Stimulated activated CD8-positive, alpha-beta memory T cell treated with anti-CD3 and anti-CD28 coated beads, Interleukin-4, amount 100 ng/mL, for 4 hours (primary cell): ENCODE measurements at regions not wholly inside any gene's neighbourhood (a gene's known extent, or its start where the extent isn't known, plus 50 kb on each side); places are given as distances from the start of the nearest gene placed in this dataset.

ENCODE experiments used
- DNase-seq, 2 donors: peaks; one replicate each; pipeline ENCODE4 v3.0.0-alpha.2; 2020; ENCODE audit warnings: low read depth in 2 of 2, low spot score in 1 of 2

GRCh38 chr10:3631291-3631690 is 153.7 kb downstream of the KLF6 start:
- no peak for DNase-seq

GRCh38 chr10:3625959-3626751 is 158.9 kb downstream of the KLF6 start:
- no peak for DNase-seq

DNA sequence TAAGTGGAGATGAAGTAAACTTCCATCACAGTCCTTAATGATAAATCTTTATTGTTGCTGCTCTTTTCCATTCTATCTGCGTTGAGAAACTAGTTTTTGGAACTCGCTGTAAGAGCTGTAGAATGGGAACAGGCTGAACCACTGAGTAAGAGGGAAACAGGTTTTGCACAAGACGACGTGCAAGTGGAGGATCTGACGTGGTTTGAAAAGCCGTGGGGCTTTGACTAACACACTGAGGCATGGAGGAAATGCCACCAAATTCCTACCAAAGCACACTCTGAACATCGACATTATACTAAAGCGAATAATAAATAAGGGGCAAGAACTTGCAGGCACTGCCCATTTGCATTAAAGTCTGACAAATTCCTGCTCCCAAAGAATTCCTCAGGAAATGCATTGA is 160.6 kb downstream of the KLF6 start:
- no peak for DNase-seq

GRCh38 chr10:3623746-3624145 is 161.3 kb downstream of the KLF6 start:
- no peak for DNase-seq

DNA sequence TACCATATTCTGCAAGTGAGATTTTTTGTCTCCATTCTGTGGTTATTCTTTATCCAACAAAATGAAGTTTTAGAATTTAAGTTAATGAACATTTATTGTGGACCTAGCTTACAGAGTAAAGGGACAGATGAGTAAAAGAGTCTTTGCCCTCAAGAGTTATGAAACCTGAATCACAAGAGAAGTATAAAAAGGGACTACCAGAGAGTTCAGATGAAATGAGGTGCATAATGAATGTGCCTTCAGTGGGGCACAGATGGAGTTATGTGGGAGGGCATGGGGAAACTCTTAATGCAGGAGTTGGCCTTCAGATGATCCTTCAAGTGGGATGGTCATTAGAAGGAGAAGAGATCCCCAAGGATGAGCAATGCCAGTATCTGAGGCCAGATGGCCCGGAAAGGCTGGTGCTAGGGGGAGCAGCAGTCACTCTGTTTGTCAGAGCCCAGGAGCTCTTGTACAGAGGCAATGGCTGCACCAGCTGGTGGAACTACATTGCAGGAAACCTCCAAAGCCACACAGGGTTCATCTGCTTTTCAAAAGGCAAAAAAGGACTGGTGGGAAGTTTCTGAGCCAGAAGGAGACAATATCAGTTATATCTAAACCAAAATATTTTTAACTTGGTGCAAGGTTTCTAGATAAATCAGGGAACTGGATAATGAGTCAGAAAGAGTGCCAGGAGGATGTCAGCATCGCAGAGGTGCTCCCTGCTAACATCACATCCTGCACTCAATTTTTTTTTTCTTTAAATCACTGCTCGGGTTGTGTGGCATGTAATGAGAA is 162.0 kb downstream of the KLF6 start:
- DNase-seq, result no peak

- DNase-seq, result no peak
These were observed 162.6 kb downstream of the KLF6 start for GRCh38 chr10:3622427-3622826.

- DNase-seq, result no peak
These were observed 164.2 kb downstream of the KLF6 start for GRCh38 chr10:3620818-3621217.

DNA sequence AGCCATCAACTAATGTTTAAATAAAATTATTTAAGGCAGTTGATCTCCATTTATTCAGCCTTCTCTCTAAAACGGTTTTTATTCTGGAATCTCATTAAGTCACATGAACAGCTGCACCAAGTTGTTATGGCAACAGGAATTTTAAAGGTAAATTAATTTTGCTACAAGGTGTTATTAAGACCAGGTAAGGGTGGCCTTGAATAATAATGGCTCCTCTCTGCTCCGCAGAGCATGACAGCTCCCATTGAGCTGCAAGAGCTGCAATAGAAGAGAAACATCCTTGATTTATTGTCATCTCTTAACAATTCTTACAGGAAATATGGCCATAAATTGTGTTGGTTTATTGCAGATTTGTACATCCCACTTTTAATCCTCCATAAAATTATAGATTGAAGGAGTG is 165.8 kb downstream of the KLF6 start:
- no peak for DNase-seq

DNA sequence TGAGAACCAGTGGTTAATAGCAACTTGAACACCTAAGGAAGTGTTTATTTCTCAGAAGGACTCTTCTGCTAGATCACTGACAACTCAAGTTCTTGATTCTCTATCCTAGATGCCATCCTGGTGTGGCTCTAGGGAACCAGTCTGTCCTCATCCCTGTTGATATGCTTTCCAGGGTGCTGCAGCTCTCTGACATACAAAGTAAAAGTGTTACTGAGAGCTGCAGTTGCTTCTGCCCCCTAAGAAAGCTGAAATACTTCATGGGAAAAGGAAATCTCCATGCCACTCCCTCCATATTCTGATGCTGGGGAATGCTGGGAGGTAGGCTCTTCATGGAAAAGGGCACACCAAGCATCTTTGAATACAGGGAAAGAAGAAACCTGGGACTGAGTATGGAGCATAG is 168.1 kb downstream of the KLF6 start:
- DNase-seq, result no peak

DNA sequence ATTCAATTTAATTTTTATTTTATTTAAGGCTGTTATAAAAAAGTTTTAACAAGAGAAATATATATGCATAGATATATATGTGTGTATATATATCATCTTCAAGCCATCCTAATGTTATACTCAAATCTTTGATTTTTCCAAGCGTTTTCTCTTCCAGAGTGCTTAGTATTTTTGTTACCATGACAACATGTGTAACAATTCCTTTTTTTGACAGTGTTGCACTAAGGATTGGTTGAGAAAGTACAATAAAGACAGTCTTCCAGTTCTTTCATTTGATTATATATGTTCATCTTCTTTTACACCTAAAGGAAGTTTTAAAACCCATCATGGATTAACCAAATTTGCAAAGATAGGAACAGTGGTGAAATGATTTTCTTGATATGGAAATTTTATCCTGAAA is 171.7 kb downstream of the KLF6 start:
- no peak for DNase-seq

GRCh38 chr10:3612183-3613001 is 172.6 kb downstream of the KLF6 start:
- no peak for DNase-seq

DNA sequence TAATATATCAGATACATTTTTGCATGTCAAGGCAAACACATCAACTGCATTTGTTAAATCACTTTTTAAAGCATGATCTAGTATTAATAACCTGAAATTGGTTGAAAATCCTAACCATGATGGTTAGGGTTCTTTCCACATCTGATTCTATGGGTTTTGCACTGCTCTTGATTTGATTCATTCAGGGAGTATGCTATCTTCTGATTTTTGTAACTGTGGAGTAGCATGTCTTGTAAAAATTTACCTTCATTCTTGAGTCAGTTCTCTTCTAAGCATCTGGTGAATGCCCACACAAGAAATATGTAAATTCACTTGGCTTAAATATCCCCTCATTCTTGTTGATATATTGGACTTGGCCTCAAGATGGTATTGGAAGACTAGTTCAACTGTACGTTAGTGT is 178.7 kb downstream of the KLF6 start:
- DNase-seq, result no peak

DNA sequence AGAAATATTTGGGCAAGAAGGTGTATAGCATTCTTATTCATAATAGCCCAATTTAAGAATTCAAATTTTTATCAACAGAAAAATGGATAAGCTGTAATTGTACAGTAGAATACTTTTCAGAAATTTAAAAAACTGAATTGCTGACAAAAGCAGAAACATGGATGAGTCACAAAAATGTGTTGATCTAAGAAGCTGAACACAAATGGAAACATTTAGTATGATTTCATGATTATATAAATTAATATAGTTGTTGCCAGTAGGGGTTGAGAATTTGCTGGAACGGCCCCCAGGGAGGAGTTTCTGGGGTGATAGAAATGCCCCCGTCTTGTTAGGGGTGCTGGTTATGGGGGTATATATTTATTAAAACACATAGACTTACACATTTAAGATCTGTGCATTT is 179.1 kb downstream of the KLF6 start:
- DNase-seq, result no peak

- DNase-seq, result no peak
These were observed 189.3 kb downstream of the KLF6 start for GRCh38 chr10:3595736-3596135.

DNA sequence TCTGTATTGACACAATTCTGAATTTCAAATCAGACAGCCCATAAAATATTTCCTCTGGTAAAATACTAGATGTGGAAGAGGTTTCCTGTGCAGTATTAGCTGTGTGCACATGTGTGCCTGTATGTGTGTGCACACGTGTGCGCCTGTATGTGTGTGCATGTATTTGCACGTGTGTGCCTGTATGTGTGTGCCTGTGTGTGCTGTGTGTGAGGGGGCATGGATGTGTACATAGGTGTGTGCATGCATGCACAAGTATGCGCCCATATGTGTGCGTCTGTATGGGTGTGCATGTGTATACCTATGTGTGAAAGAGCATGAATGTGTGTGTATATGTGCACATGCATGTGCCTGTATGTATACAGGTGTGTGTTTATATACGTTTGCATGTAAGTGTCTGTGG is 191.4 kb downstream of the KLF6 start:
- DNase-seq, result no peak

DNA sequence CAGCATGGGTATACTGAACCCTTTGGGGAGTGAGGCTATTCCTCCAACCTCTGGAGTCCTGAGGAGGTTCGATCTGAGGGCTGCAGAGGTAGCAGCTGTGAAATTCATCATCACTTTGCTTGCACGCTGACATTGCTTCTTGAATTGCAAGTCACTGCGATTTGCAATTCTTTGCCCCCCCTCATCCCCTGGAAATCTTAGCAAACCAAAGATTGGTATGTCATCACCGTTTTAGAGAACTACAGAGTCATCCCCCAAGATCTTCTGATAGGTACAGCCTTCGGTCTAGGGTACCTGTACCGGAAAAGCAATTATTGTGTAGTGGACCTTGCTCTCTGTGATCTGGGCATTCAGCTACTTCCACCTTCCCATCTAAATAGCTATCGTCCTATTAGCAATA is 192.6 kb downstream of the KLF6 start:
- DNase-seq, result no peak

GRCh38 chr10:3588816-3589215 is 196.2 kb downstream of the KLF6 start:
- no peak for DNase-seq

DNA sequence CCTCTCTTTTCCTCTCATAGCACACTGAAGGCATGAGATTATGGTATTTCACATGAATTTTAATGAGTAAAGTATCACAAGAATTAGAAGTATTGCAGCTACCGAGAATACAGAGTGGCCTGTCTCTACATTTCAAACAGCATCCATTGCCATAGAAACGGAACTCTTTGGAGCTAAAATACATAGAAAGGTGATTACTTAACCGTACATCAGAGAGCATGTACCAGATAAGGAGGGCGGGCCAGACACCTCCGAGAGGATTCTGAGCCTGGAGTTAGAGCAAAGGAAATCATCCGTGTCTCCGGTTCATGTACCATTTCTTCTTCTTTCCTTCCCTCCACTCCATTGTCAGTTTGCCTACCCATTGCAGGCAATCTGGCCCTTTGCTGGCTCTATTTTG is 196.7 kb downstream of the KLF6 start:
- no peak for DNase-seq

- DNase-seq, result no peak
These were observed 199.9 kb downstream of the KLF6 start for GRCh38 chr10:3584926-3585784.

GRCh38 chr10:3580565-3580964 is 204.4 kb downstream of the KLF6 start:
- no peak for DNase-seq

GRCh38 chr10:3579845-3580244 is 205.2 kb downstream of the KLF6 start:
- no peak for DNase-seq
